GM03348 (cell line): ENCODE measurements at regions not wholly inside any gene's neighbourhood (a gene's known extent, or its start where the extent isn't known, plus 50 kb on each side); places are given as distances from the start of the nearest gene placed in this dataset.

ENCODE experiments used
- DNase-seq: peaks from one replicate; pipeline ENCODE4 v3.0.0; 2012; ENCODE audit warnings: low spot score

DNA sequence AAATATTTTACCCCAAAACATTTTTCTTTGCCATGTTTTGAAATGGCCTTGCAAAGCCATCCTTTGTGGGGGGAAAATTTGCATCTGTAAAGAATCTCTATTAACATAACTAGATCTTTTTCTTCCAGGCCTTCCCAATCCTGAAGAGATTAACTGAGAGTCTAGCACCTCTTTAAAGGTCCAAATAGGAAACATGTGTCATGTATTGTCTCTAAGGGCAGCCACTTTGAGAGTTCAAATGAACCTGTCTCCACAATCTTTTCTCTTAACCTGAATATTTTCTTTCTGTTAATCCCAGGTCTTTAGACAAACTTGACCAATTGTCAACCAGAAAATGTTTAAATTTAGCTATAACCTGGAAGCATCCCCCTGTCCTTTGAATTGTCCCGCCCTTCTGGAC, 236.6 kb upstream of the PROK2 start:
- no peak for DNase-seq

- DNase-seq = peak; percentile 28
These were observed 233.5 kb upstream of the PROK2 start for GRCh38 chr3:72018343-72018984.

DNA sequence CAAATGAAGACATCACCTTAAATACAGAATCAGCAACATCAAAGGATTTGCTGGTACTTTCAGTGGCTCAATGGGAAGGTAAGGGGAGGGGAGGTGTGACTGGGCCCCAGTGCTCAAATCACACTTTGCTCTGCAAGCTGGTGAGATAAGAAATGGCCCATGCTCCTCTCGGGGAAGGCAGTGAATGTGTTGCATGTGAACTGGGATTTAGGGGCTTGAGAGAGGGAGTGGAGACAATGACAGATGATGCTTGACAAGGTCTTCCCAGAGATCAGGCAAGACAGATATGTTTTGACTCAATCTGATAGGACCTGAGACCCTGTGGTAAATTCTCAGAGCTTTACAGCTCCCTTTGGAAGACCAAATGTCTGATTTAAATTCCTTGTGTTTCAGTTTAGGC, 233.0 kb upstream of the PROK2 start:
- no peak for DNase-seq

- no peak for DNase-seq
These were observed 232.4 kb upstream of the PROK2 start for GRCh38 chr3:72017311-72017710.

DNA sequence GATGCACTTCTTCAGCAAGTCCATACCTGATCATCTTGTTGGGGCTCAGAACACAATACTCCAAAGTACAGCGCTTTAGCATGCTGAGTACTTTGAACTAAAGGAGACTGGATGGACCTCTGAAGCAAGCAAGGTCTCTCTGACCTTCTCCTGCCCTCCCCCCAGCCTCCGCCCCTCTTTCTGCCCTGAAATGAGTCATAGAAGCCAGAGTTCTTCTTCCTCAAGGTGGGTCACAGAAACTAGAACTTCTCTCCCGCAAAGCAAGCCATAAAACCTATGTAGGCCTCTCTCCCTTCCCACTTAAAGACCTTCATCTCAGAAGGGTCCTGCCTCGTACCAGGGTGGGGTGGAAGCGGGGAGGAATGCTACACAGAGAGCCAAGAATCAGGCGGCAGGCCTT, 230.5 kb upstream of the PROK2 start:
- DNase-seq = no peak

- no peak for DNase-seq
These were observed 228.1 kb upstream of the PROK2 start for GRCh38 chr3:72013084-72013483.

DNA sequence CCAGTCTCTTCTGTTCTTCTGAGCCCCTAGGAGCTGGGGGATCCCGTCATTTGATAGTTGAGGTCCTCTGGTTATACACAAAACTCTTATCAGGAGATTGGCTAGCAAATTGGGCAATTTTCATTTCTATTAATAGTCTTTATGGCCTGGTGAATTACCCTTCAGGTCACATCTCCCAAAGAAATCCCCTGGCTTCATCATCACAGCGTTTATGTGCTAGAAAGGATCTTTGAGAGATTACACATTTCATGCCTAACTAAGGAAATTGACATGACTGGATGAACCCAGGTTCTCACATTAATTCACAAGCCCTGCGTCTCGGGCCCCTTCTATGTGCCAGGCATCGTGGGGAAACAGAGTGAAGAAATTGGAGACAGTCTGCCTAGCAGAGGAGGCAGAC, 227.4 kb upstream of the PROK2 start:
- DNase-seq = no peak

- DNase-seq = peak; percentile 84
These were observed 226.5 kb upstream of the PROK2 start for GRCh38 chr3:72011485-72011884.

GRCh38 chr3:72009851-72010443, 225.0 kb upstream of the PROK2 start:
- DNase-seq = peak; percentile 51

DNA sequence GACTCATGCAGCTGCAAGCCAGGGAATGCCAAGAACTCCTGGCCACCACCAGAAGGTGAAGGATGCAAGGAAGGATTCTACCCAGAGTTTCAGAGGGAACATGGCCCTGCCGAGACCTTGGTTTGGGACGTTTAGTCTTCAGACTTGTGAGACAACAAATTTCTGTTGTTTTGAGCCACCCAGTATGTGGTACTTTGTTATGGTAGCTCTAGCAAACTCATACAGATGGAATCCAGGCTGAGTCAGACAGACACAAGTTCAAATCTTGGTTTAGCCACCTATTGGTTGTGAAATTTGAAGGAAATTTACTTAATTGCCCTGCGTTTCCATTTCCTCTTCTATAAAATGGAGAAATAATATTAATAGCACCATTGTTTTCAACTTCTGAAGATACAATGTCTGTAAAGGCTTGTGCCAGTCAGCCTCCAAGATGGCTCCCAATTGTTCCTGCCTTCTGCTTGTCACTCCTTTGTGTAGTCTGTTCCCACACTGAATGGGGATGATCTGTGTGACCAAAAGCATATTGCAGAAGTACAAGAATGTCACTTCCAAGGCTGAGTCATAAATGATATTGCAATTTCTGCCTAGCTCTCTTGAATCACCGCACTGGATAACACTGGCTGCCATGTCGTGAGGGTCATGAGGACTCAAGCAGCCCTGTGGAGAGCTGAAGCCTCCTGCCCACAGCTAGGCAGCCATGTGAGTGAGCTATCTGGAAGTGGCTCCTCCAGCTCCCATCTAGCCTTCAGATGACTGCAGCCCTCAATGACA, 223.5 kb upstream of the PROK2 start:
- peak; percentile 27 for DNase-seq

DNA sequence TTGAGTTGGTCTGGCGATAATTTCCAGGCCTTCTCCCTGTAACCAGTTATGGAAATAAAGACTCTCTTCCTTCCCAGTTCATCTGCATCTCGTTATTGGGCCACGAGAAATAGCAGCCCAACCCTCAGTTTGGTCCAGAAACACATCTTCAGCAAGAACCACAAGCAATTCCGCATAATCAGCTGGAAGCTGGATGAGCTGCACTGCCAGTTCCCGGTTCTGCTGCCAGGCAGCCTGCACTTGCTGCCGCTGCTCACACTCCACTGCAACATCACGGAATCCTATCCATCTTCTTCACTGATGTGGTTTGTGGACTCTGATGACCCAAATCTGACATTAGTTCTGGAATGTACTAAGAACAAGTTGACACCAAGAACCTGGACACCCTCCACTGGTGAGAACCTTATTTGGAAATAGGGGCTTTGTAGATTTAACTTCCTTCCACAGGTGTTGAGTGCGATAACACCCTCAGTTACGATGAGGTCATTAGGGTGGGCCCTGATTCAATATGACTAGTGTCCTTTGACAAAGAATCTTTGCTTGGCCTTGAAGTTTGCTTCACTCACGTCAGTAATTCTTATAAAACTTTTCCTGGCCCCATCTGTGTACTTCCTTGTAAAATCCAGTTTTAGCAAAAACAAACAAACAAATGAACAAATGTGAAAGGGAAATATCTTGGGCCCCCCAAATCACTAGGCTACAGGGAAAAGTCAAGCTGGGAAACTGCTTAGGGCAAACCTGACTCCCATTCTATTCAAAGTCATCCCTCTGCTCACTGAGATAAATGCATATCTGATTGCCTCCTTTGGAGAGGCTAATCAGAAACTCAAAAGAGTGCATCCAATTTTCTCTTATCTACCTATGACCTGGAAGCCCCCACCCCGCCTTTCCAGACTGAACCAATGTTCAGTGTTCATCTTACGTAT, 221.9 kb upstream of the PROK2 start:
- no peak for DNase-seq

DNA sequence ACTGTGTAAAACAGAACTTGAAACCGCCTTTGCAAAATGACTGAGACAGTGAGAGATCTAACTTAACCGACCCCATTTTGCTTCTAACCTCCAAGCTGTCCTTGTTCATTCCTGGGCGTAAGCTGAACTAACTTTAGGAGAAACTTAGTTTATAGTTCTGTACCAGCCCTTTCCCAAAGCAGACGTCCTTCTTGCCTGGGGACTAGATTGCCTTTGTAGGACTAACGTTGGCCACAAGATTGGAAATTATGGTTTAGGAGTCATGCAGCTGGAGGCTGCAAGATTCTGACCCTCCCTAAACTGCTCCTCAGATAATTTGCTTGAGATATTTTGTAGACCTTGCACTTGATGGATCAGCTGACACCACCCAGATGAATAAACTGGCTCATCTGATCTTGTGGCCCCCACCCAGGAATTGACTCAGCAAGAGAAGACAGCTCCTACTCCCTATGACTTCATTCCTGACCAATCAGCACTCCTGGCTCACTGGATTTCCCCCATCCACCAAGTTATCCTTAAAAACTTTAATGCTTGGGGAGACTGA, 219.9 kb upstream of the PROK2 start:
- peak; percentile 57 for DNase-seq

DNA sequence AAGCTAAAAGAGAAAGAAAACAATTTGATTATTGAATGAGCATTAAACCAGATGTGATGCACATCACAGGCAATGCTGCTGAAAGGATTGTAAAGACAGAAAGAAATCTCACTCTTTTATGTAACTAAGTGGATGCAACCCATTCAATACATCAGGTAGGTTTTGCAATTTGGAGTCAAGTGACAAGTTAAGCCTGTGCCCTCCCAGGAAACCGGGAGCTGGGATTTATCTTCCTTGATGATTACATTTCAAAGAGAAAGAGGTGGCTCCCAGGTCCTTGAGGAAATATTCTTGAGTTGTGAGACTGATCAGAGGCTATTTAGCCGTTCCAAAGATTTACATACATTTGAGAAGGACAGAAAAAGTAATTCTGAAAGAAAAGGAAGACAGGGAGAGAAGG, 219.0 kb upstream of the PROK2 start:
- no peak for DNase-seq

DNA sequence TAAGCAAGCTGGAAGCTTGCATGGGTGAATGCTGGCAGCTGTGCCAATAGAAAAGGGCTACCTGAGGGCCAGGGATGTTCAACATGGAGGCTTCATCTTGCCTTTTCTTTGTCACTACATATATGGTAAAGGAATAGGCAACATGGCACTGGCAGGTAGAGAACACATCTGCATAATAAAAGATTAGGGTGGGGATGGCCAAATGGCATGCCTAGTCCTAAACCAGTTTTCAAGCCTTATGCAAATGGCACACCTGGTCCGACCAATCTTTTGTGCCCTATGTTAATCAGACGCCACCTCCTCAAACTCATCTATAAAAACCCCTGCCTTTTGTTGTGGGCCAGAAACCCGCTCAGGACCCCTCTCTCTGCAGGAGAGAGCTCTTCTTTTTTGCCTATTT, 216.8 kb upstream of the PROK2 start:
- no peak for DNase-seq

DNA sequence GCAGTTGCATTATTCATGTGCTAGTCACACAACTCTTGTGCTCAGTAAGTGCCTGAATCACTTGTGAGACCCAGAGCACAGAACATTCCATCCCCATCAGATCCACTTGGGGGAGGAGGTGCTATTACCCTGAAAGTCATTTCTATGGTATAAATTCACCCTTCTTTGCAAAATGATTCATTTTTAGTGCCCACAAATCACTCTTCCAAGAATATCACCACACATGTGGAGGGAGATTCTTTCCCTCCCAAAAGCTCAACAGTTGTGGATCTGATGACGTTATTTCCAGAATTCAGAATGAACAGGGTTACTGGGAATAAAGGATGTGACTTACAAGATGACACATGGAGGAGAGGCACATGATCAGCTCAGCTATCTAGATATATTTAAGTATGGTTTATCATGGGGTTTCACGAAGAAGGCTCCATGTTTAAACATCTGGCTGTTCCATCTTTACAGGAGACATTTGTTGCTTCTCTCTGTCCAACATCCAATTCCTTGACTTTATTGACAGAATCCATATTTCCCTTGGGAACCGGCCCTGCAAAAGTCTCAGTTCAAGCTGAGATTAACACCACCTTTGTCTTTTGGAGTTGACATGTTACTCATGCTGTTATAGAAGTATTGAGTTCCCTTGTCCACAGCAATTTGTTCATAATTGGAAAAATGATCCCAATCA, 214.2 kb upstream of the PROK2 start:
- DNase-seq = peak; percentile 87

DNA sequence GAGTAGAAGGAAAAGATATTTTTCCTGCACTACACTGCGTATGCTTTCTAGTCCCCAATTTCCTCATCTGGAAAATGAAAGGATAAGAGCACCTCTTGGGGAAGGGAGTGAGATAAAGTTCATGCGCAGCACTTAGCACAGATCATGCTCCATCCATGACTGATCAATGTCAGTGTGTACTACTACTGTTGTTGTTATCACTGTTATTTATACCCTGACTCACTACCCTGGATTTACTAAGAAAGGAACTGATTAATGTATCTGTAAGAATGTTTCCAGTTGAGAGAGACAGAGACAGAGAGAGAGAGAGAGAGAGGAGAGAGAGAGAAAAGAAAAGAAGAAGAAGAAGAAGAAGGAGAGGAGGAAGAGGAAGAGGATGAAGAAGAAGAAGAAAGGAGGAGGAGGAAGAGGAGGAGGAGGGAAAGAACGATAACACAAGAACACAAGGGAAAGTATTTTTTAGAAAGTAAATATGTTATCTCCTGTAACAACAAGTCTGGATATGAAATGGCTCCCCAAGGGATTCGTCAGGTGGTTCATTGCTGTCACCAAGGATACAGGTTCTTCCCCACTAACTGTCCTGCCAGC, 212.2 kb upstream of the PROK2 start:
- DNase-seq = no peak

DNA sequence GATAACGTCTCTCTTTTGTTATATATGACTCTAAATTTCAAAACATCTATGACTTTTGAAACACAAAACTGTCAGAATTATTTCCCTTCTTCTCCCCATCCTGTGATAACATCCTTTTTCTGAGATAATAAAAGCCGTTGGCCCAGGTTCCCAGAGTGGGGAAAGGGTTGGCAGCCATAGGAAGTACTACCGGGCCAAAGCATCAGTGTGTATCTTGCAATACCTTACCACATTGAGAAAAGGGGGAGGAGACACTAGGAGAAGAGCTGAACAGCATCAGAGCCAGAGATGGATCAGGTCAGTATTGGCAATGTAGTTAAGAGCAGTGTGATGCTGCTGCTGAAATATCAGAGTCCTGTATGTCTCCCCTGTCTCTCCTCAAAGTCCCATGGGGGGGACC, 210.0 kb upstream of the PROK2 start:
- no peak for DNase-seq

DNA sequence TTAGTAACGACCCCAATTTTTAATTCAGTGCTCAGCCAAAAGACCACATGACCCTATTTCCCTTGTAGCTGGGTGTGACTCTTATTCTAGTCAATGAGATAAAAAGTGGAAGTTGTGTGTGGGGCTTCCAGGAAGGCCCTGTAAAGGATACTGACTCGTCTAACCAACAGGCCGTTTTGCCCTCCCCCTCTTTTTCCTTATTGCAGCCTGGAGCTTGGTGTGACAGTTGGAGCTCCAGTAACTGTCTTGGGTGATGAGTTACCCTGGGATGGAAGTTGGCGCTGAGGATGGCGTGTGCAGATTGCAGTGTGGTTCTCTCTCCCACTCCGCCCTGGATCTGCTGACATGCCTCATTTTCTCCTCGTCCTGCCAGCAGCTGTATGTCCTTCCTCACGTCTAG, 209.3 kb upstream of the PROK2 start:
- DNase-seq = no peak

GRCh38 chr3:71991681-71992080, 206.7 kb upstream of the PROK2 start:
- no peak for DNase-seq

DNA sequence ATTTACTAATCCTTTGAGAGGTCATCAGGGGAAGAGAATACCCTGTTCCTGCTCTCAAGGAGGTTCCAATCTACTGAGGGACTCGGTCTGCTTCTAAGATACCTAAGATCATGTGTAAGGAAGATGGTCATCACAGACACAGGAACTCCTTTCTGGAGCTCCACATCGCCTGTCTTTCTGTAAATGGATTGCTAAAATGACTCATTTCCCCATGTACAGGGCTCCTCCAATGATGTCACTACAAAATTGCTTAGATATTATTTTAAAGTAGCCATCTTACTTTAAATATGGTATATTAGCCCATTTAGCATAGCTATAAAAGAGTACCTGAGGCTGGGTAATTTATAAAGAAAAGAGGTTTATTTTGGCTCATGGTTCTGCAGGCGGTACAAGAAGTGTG, 206.1 kb upstream of the PROK2 start:
- DNase-seq = no peak

- DNase-seq = no peak
These were observed 205.6 kb upstream of the PROK2 start for GRCh38 chr3:71990545-71990944.
